ENCODE measurements at regions not wholly inside any gene's neighbourhood (a gene's known extent, or its start where the extent isn't known, plus 50 kb on each side); places are given as distances from the start of the nearest gene placed in this dataset.

DNA sequence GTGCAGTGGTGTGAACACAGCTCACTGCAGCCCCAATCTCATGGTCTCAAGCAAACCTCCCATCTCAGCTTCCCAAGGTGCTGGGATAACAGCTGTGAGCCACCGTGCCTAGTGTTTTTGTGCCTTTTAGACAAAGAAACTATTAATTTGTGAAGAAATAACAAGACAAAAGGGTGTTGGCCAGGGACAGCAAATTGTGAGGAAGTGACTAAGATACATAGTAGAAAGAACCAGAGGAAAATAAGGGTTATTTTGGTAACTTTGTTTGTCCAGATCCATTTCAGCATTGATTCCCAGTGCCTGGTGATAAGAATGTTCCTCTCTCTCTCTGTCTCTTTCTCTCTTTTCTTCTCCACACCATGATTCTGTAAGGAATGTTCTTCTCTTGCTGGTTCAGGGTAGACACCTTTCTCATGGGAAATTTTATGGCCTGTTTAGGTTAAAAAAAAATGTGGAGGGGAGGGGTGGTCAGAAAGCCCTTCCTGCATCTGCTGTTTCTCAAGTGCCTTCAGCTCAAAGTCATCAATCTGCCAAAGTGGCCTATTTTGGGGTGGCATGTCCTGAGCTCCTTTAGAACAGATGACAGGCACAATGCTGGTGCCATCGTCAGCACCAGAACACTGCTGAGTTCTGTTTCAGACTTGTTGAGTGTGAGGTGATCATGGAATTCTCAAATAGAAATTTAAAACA is 184.4 kb upstream of the EEA1 start:
- POLR2A ChIA-PET (ENCODE audit: unreplicated experiment), result no interaction called here
- Histone ChIP-seq H3K56ac (ENCODE audit: extremely low read depth, insufficient read depth, low read length) (no peak overlapping the region), H4K91ac (ENCODE audit: insufficient read depth, low read depth, low read length) (no peak overlapping the region), H3K9ac (ENCODE audit: low read depth, low read length) (no peak overlapping the region), H3K23ac (ENCODE audit: low read depth, low read length) (peak overlapping the region; percentile 48; the same call in 1 of the 2 replicates), H3K4me1 (ENCODE audit: control insufficient read depth, insufficient read depth, low read length) (peaks cover 13% of the 10 kb centered on the region), H3K27ac (ENCODE audit: insufficient read depth, low read length) (no peak overlapping the region), H2BK120ac (ENCODE audit: low read depth, low read length) (peak overlapping the region; percentile 76; the same call in 1 of the 2 replicates), H3K4me2 (ENCODE audit: low read depth, low read length) (no peak overlapping the region), H3K4me3 (ENCODE audit: insufficient read depth, low read depth, low read length) (no peak overlapping the region), H2AK5ac (ENCODE audit: low read depth, low read length) (peak overlapping the region; percentile 45; the same call in 1 of the 2 replicates), H2BK5ac (ENCODE audit: low read depth, low read length, poor library complexity, severe bottlenecking) (no peak overlapping the region), H4K5ac (ENCODE audit: low read depth, low read length) (no peak overlapping the region), H3K27me3 (ENCODE audit: control insufficient read depth, insufficient read depth, low read length) (no peaks in the 10 kb centered on the region), H3K4ac (ENCODE audit: low read depth, low read length) (peak overlapping the region; percentile 47; the same call in 1 of the 2 replicates), H3K9me3 (ENCODE audit: control insufficient read depth, insufficient read depth, low read length) (no peaks in the 10 kb centered on the region; the same call in 1 of the 2 replicates), H3K36me3 (ENCODE audit: control insufficient read depth, insufficient read depth, low read length) (no peaks in the 10 kb centered on the region), H2AK9ac (replicated peaks; ENCODE audit: low read depth, low read length, poor library complexity) (no peak overlapping the region), H3K9me1 (ENCODE audit: insufficient read depth, low read length) (peaks cover 4% of the 10 kb centered on the region; the same call in 1 of the 2 replicates), H3K14ac (replicated peaks; ENCODE audit: low read depth, low read length) (peak overlapping the region; percentile 86), H4K8ac (ENCODE audit: low read depth in 2 of 2, low read length in 2 of 2) (peak overlapping the region in 1 of 2 experiments; percentile 16; a peak in 1 of 4 replicates), H4K20me1 (ENCODE audit: insufficient read depth, low read length) (no peaks in the 10 kb centered on the region), H2BK20ac (ENCODE audit: low read depth, low read length) (peak overlapping the region; percentile 55; the same call in 1 of the 2 replicates), H2BK15ac (ENCODE audit: low read depth, low read length) (peak overlapping the region; percentile 78; the same call in 1 of the 3 replicates), H3K18ac (ENCODE audit: low read depth, low read length) (peak overlapping the region; percentile 46; the same call in 1 of the 2 replicates), H3K79me1 (ENCODE audit: low read depth in 1 of 2, low read length in 2 of 2) (no peaks in the 10 kb centered on the region), H2AFZ (replicated peaks; ENCODE audit: low read length, poor library complexity) (peak overlapping the region; percentile 66)
- WGBS, 2 experiments (ENCODE audit: extremely low coverage in 2 of 2, insufficient read length in 1 of 2), result no CpG with 5 or more reads among the region's 2 CpGs
- CTCF ChIA-PET, result interaction anchor here (0.6 kb wide), 1 partner anchor 85 kb away, joined by 5 read pairs; no protein-coding TSS in a partner anchor
- no peak for ATAC-seq (ENCODE audit: low read depth)
- no peak for TF ChIP-seq RCOR1 (IDR thresholded peaks at IDR 0.05; ENCODE audit: insufficient replicate concordance, low read length)
- no TSS peak for BruUV-seq (replicated peaks)
- intact Hi-C loops (cut with micrococcal nuclease), result no loop called here
- DNase-seq, result no peak
- in situ Hi-C loops (cut with MboI; ENCODE audit: low sequenced_read_pairs), result no loop called here
- dilution Hi-C loops (cut with HindIII; ENCODE audit: low sequenced_read_pairs, unreplicated experiment), result no loop called here

Data from IMR-90 (cell line).